SK-N-SH treated with all-trans-retinoic acid at 6 μM for 48 hours (cell line): ENCODE measurements at regions not wholly inside any gene's neighbourhood (a gene's known extent, or its start where the extent isn't known, plus 50 kb on each side); places are given as distances from the start of the nearest gene placed in this dataset.

Source experiments
- CSDC2 ChIP-seq: fragments of 250-450 bp; sonication (Bioruptor Pico); IDR thresholded peaks from 2 replicates; pipeline ENCODE4 v1.5.0; 2020; ENCODE audit warnings: mild to moderate bottlenecking, moderate library complexity
- SNAI2 ChIP-seq: fragments of 250-450 bp; sonication (Bioruptor Pico); IDR thresholded peaks from 2 replicates; pipeline ENCODE4 v1.5.0; 2020; ENCODE audit warnings: mild to moderate bottlenecking, moderate library complexity
- ZNF8 ChIP-seq: fragments of 450-650 bp; formaldehyde crosslinking; IDR thresholded peaks from 2 replicates; pipeline ENCODE4 v1.5.0; 2020; ENCODE audit warnings: mild to moderate bottlenecking, moderate library complexity
- TF ChIP-seq, protein P1 (sequence below): fragments of 250-450 bp; sonication (Bioruptor Pico); IDR thresholded peaks from 2 replicates; pipeline ENCODE4 v1.8.0; 2020; ENCODE audit warnings: mild to moderate bottlenecking, moderate library complexity, borderline replicate concordance

DNA sequence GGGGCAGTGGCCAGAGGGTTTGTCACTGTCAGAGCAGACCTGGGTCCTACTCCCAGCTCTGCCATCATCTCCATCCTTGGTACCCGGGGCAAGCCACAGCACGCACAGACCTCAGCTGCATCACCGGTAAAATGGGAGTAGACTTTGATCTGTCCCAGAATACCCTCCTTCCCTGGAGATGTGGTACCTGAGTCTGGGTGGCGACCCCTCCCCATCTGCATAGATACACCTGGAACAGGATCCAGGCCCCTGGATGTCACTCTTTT lies 64.0 kb downstream of the ZFP36L2 start:
- TF ChIP-seq CSDC2 (no peak), ZNF8 (CRISPR knock-in tag) (no peak), SNAI2 (CRISPR knock-in tag) (no peak)
- TF ChIP-seq, protein P1, sequence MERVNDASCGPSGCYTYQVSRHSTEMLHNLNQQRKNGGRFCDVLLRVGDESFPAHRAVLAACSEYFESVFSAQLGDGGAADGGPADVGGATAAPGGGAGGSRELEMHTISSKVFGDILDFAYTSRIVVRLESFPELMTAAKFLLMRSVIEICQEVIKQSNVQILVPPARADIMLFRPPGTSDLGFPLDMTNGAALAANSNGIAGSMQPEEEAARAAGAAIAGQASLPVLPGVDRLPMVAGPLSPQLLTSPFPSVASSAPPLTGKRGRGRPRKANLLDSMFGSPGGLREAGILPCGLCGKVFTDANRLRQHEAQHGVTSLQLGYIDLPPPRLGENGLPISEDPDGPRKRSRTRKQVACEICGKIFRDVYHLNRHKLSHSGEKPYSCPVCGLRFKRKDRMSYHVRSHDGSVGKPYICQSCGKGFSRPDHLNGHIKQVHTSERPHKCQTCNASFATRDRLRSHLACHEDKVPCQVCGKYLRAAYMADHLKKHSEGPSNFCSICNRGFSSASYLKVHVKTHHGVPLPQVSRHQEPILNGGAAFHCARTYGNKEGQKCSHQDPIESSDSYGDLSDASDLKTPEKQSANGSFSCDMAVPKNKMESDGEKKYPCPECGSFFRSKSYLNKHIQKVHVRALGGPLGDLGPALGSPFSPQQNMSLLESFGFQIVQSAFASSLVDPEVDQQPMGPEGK (CRISPR knock-in tag) = no peak
